ENCODE measurements at regions not wholly inside any gene's neighbourhood (a gene's known extent, or its start where the extent isn't known, plus 50 kb on each side); places are given as distances from the start of the nearest gene placed in this dataset.
"Not testable (repeated sequence)": the region's sequence is repeated elsewhere in the genome, so short reads cannot be mapped to it uniquely, and the experiment has no call there.

DNA sequence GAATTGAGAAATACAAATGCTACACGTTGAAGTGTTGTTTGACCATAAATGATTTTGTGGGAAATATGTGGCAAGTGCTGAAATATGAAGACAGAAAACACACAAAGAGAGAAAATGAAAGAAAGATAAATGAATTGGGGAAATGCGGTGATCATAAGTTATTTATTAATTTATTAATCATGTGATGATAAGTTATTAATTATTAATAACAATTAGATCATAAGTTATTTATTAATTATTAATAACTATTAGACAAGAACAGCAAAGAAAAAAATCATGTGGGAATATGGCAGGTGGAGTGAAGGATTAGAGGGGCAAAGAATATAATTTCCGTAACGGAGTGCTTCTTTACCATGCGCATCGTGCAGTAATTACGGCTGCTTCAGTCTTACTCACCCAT is 126.6 kb downstream of the OR4F15 start:
- not testable (repeated sequence) for TF ChIP-seq ZNF239 (tag by site-specific recombination; IDR thresholded peaks at IDR 0.05); ZNF404 (tag by site-specific recombination; IDR thresholded peaks at IDR 0.05); ZNF202 (tag by site-specific recombination; IDR thresholded peaks at IDR 0.05; ENCODE audit: borderline replicate concordance); YY1 (tag by site-specific recombination; IDR thresholded peaks at IDR 0.05); ZNF777 (tag by site-specific recombination; IDR thresholded peaks at IDR 0.05; ENCODE audit: borderline replicate concordance); MZF1 (tag by site-specific recombination; IDR thresholded peaks at IDR 0.05; ENCODE audit: borderline replicate concordance); SETDB1 (IDR thresholded peaks at IDR 0.05; ENCODE audit: insufficient read length, low read length); ZNF624 (tag by site-specific recombination; IDR thresholded peaks at IDR 0.05); ZNF184 (tag by site-specific recombination; IDR thresholded peaks at IDR 0.05); TCF7L2 (IDR thresholded peaks at IDR 0.05; ENCODE audit: borderline replicate concordance, low read depth, low read length)
- TF ChIP-seq, protein P1, sequence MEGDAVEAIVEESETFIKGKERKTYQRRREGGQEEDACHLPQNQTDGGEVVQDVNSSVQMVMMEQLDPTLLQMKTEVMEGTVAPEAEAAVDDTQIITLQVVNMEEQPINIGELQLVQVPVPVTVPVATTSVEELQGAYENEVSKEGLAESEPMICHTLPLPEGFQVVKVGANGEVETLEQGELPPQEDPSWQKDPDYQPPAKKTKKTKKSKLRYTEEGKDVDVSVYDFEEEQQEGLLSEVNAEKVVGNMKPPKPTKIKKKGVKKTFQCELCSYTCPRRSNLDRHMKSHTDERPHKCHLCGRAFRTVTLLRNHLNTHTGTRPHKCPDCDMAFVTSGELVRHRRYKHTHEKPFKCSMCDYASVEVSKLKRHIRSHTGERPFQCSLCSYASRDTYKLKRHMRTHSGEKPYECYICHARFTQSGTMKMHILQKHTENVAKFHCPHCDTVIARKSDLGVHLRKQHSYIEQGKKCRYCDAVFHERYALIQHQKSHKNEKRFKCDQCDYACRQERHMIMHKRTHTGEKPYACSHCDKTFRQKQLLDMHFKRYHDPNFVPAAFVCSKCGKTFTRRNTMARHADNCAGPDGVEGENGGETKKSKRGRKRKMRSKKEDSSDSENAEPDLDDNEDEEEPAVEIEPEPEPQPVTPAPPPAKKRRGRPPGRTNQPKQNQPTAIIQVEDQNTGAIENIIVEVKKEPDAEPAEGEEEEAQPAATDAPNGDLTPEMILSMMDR (tag by site-specific recombination; IDR thresholded peaks at IDR 0.05) = not testable (repeated sequence)
- TF ChIP-seq, protein P2, sequence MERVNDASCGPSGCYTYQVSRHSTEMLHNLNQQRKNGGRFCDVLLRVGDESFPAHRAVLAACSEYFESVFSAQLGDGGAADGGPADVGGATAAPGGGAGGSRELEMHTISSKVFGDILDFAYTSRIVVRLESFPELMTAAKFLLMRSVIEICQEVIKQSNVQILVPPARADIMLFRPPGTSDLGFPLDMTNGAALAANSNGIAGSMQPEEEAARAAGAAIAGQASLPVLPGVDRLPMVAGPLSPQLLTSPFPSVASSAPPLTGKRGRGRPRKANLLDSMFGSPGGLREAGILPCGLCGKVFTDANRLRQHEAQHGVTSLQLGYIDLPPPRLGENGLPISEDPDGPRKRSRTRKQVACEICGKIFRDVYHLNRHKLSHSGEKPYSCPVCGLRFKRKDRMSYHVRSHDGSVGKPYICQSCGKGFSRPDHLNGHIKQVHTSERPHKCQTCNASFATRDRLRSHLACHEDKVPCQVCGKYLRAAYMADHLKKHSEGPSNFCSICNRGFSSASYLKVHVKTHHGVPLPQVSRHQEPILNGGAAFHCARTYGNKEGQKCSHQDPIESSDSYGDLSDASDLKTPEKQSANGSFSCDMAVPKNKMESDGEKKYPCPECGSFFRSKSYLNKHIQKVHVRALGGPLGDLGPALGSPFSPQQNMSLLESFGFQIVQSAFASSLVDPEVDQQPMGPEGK (tag by site-specific recombination; IDR thresholded peaks at IDR 0.05) = not testable (repeated sequence)
- TF ChIP-seq, protein P3, sequence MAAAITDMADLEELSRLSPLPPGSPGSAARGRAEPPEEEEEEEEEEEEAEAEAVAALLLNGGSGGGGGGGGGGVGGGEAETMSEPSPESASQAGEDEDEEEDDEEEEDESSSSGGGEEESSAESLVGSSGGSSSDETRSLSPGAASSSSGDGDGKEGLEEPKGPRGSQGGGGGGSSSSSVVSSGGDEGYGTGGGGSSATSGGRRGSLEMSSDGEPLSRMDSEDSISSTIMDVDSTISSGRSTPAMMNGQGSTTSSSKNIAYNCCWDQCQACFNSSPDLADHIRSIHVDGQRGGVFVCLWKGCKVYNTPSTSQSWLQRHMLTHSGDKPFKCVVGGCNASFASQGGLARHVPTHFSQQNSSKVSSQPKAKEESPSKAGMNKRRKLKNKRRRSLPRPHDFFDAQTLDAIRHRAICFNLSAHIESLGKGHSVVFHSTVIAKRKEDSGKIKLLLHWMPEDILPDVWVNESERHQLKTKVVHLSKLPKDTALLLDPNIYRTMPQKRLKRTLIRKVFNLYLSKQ (tag by site-specific recombination; IDR thresholded peaks at IDR 0.05; ENCODE audit: borderline replicate concordance) = not testable (repeated sequence)
- TF ChIP-seq, protein P4, sequence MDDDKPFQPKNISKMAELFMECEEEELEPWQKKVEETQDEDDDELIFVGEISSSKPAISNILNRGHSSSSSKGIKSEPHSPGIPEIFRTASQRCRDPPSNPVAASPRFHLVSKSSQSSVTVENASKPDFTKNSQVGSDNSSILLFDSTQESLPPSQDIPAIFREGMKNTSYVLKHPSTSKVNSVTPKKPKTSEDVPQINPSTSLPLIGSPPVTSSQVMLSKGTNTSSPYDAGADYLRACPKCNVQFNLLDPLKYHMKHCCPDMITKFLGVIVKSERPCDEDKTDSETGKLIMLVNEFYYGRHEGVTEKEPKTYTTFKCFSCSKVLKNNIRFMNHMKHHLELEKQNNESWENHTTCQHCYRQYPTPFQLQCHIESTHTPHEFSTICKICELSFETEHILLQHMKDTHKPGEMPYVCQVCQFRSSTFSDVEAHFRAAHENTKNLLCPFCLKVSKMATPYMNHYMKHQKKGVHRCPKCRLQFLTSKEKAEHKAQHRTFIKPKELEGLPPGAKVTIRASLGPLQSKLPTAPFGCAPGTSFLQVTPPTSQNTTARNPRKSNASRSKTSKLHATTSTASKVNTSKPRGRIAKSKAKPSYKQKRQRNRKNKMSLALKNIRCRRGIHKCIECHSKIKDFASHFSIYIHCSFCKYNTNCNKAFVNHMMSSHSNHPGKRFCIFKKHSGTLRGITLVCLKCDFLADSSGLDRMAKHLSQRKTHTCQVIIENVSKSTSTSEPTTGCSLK (tag by site-specific recombination; IDR thresholded peaks at IDR 0.05) = not testable (repeated sequence)

Measured in HEK293 (cell line).